PFSK-1 (cell line): ENCODE measurements at regions not wholly inside any gene's neighbourhood (a gene's known extent, or its start where the extent isn't known, plus 50 kb on each side); places are given as distances from the start of the nearest gene placed in this dataset.

Source experiments
- FOXP2 ChIP-seq: optimal IDR thresholded peaks from 2 replicates; pipeline ENCODE3; 2011; ENCODE audit warnings: borderline replicate concordance, control low read depth, inconsistent platforms; ENCODE audit not compliant: insufficient read depth; ENCODE audit errors: extremely low read length, extremely low read depth
- POLR2AphosphoS5 ChIP-seq: IDR thresholded peaks from 2 replicates; pipeline ENCODE4 v1.6.1; 2012; ENCODE audit warnings: low read depth, mild to moderate bottlenecking, control low read depth, low read length, moderate library complexity
- REST ChIP-seq, 2 experiments: IDR thresholded peaks; 2 replicates each; pipeline versions ENCODE4 v1.6.1 to v1.8.0; 2011 to 2012; ENCODE audit warnings: low read depth in 2 of 2, low read length in 2 of 2, control low read depth in 1 of 2, inconsistent platforms in 1 of 2, mild to moderate bottlenecking in 1 of 2, moderate library complexity in 1 of 2; ENCODE audit not compliant: insufficient read depth in 1 of 2
- SIN3A ChIP-seq: IDR thresholded peaks from 2 replicates; pipeline ENCODE4 v1.6.1; 2012; ENCODE audit warnings: mild to moderate bottlenecking, low read length, moderate library complexity, borderline replicate concordance; ENCODE audit not compliant: insufficient read depth
- TAF1 ChIP-seq: IDR thresholded peaks from 2 replicates; pipeline ENCODE4 v1.6.1; 2012; ENCODE audit warnings: low read length, control low read depth, borderline replicate concordance; ENCODE audit not compliant: insufficient read depth

GRCh38 chrX:40530509-40530908, 50.3 kb upstream of the ATP6AP2 start:
- no peak for TF ChIP-seq POLR2AphosphoS5
- TF ChIP-seq TAF1: no peak
- TF ChIP-seq REST (IDR thresholded peaks at IDR 0.05; ENCODE audit: insufficient read depth in 1 of 2, low read depth in 2 of 2, low read length in 2 of 2): no peak
- TF ChIP-seq SIN3A: no peak
- no peak for TF ChIP-seq FOXP2

DNA sequence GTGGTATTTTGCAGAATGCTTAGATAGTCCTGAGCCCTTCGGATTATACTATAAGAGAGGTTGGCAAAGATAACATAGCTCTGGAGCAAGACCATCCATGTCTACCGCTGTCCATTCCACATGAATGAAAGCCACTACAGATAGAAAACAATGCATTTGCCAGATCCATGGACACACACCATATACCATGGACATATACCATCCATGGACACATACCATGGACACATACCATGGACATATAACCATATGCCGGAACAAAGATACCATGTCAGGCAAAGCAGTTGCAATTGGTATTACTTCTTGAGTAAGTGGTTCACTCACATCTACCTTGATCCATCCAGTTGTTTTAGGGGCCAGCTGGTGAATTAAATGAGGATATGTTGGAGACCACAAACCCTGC, 53.2 kb upstream of the ATP6AP2 start:
- TF ChIP-seq FOXP2 (no peak), POLR2AphosphoS5 (no peak), SIN3A (no peak), REST (IDR thresholded peaks at IDR 0.05; ENCODE audit: insufficient read depth in 1 of 2, low read depth in 2 of 2, low read length in 2 of 2) (no peak), TAF1 (no peak)

DNA sequence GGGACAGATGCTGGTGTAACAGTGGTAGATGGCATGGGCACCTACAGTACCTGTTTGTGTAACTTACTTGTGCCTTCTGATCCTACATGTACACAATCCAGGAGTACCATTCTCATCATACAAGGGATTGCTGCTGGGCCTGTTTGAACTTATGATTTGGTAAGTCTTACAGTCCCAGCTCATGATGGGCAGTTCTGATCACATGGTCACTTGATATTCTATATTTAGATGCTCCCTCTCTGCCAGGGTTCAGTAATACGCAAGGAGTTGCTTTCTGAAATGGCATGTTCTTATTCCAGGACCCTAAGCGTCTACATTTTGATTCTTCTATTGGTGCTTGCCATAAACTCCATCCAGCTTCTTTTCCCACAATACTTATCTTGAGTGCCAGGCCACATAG, 54.4 kb upstream of the ATP6AP2 start:
- TF ChIP-seq TAF1 (no peak), REST (IDR thresholded peaks at IDR 0.05; ENCODE audit: insufficient read depth in 1 of 2, low read depth in 2 of 2, low read length in 2 of 2) (no peak), POLR2AphosphoS5 (no peak), FOXP2 (no peak), SIN3A (no peak)

- no peak for TF ChIP-seq REST (IDR thresholded peaks at IDR 0.05; ENCODE audit: insufficient read depth in 1 of 2, low read depth in 2 of 2, low read length in 2 of 2)
- TF ChIP-seq FOXP2: no peak
- TF ChIP-seq TAF1: no peak
- no peak for TF ChIP-seq POLR2AphosphoS5
- TF ChIP-seq SIN3A: no peak
Observed at GRCh38 chrX:40524423-40524822, 56.3 kb upstream of the ATP6AP2 start.

DNA sequence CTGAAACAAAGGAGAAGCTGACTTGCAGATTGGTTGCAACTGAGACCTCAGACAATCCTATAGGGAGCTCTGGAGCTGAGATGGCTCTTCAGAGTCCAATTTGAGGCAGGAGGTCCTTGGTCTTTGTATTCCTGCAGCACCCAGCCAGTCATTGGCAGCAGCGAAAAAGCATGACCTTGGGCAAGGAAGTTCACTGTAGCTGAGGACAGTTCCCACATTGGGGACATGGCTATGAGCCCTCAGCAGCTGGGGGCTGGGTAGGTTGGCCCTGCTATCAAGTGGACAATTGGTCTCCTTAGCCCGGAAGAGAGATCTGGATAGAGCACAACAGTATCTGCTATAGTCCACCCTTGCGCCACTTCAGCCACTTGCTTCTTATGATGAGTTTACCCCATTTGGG, 56.9 kb upstream of the ATP6AP2 start:
- TF ChIP-seq TAF1 (no peak), SIN3A (no peak), FOXP2 (no peak), REST (IDR thresholded peaks at IDR 0.05; ENCODE audit: insufficient read depth in 1 of 2, low read depth in 2 of 2, low read length in 2 of 2) (no peak), POLR2AphosphoS5 (no peak)
